Fibroblast of lung (primary cell): ENCODE measurements at regions not wholly inside any gene's neighbourhood (a gene's known extent, or its start where the extent isn't known, plus 50 kb on each side); places are given as distances from the start of the nearest gene placed in this dataset.
A peak's percentile ranks its signal among the peaks of the same experiment; 100 is the strongest.

ENCODE experiments used
- DNase-seq, 2 donors: peaks; one replicate each; pipeline versions ENCODE4 v3.0.0 to v3.0.0-alpha.2; 2010; ENCODE audit warnings: low read depth in 2 of 2
- H2AFZ ChIP-seq: 2 replicates; pipeline ENCODE4 v1.5.1; 2012; ENCODE audit warnings: low read length, control low read depth, inconsistent platforms
- H3K27ac ChIP-seq: 2 replicates; pipeline ENCODE4 v1.5.1; 2011; ENCODE audit warnings: low read length, control low read depth; ENCODE audit not compliant: insufficient read depth
- H3K27me3 ChIP-seq: 2 replicates; pipeline ENCODE4 v1.5.1; 2011; ENCODE audit warnings: mild to moderate bottlenecking, low read length; ENCODE audit not compliant: control insufficient read depth, insufficient read depth
- H3K36me3 ChIP-seq: 2 replicates; pipeline ENCODE4 v1.5.1; 2011; ENCODE audit warnings: low read length; ENCODE audit not compliant: control insufficient read depth, insufficient read depth
- H3K4me1 ChIP-seq: 2 replicates; pipeline ENCODE4 v1.5.1; 2011; ENCODE audit warnings: low read length; ENCODE audit not compliant: control insufficient read depth, insufficient read depth; ENCODE audit errors: extremely low read depth
- H3K4me2 ChIP-seq: 2 replicates; pipeline ENCODE4 v1.5.1; 2011; ENCODE audit warnings: low read length, control low read depth; ENCODE audit not compliant: insufficient read depth; ENCODE audit errors: extremely low read depth
- H3K4me3 ChIP-seq, 4 experiments: fragments of 200-600 bp in 1 of 4; sonication (generic) in 1 of 4; replicated peaks in 1 of 4; 2 replicates each; pipeline ENCODE4 v1.5.1; 2011 to 2016; ENCODE audit warnings: low read length in 4 of 4, low read depth in 3 of 4, mild to moderate bottlenecking in 3 of 4, control low read depth in 2 of 4, inconsistent platforms in 1 of 4, mixed read lengths in 1 of 4; ENCODE audit not compliant: insufficient read depth in 1 of 4; ENCODE audit errors: control extremely low read depth in 1 of 4
- H3K79me2 ChIP-seq: 2 replicates; pipeline ENCODE4 v1.5.1; 2012; ENCODE audit warnings: mild to moderate bottlenecking, low read length, inconsistent platforms; ENCODE audit not compliant: control insufficient read depth, insufficient read depth
- H3K9ac ChIP-seq: 2 replicates; pipeline ENCODE4 v1.5.1; 2011; ENCODE audit warnings: mild to moderate bottlenecking, low read length, control low read depth; ENCODE audit not compliant: insufficient read depth
- H3K9me3 ChIP-seq: 2 replicates; pipeline ENCODE4 v1.5.1; 2012; ENCODE audit warnings: low read depth, low read length; ENCODE audit not compliant: control insufficient read depth, insufficient read depth
- H4K20me1 ChIP-seq: 2 replicates; pipeline ENCODE4 v1.5.1; 2011; ENCODE audit warnings: low read length; ENCODE audit not compliant: control insufficient read depth, insufficient read depth; ENCODE audit errors: extremely low read depth
- CTCF ChIP-seq, 2 donors: IDR thresholded peaks in 1 of 2; conservative IDR thresholded peaks in 1 of 2; 1 replicate in 1 of 2; 2 replicates in 1 of 2; pipeline ENCODE4 v1.5.1; 2011 to 2012; ENCODE audit warnings: low read length in 2 of 2, control low read depth in 1 of 2, inconsistent platforms in 1 of 2, low read depth in 1 of 2, mild to moderate bottlenecking in 1 of 2
- EZH2 ChIP-seq: IDR thresholded peaks from 2 replicates; pipeline ENCODE4 v1.5.1; 2012; ENCODE audit warnings: low read length, control low read depth, mild to moderate bottlenecking; ENCODE audit errors: missing control alignments

DNA sequence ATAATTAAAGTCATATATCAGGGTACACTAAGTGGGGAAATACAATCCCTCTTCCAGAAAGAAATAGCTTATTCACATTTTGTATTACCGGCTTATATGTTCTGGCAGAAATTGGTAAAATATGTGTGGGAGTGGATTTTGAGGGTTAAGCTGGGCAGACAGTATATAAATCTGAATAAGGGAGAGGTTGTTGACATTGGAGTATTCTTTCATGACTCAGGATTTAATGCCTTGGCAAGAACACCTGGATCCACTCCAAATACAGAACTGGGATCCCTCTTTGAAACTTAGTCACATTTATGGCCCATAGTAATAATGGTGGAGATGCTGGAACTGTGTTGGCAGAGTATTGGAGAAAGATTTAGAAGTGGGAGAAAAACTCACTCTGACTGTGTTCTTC lies 54.3 kb upstream of the TET2 start:
- no peak overlapping the region for H3K27ac ChIP-seq
- no peaks in the 10 kb centered on the region for H3K9me3 ChIP-seq
- H3K4me1 ChIP-seq = peaks cover 4% of the 10 kb centered on the region
- DNase-seq = peak; percentile 90 to 93
- no peaks in the 10 kb centered on the region for H3K79me2 ChIP-seq
- no peaks in the 10 kb centered on the region for H3K36me3 ChIP-seq
- no peak overlapping the region for H2AFZ ChIP-seq
- no peaks in the 10 kb centered on the region for H4K20me1 ChIP-seq
- no peaks in the 10 kb centered on the region for H3K27me3 ChIP-seq
- TF ChIP-seq EZH2 = no peak
- no peak for TF ChIP-seq CTCF (conservative IDR thresholded peaks at IDR 0.05 in 1 of 2, IDR thresholded peaks at IDR 0.05 in 1 of 2; ENCODE audit: low read depth in 1 of 2, low read length in 2 of 2)
- no peak overlapping the region for H3K4me3 ChIP-seq
- no peak overlapping the region for H3K4me2 ChIP-seq
- no peak overlapping the region for H3K9ac ChIP-seq

GRCh38 chr4:105092768-105093167 lies 53.9 kb upstream of the TET2 start:
- Histone ChIP-seq H3K79me2 (no peaks in the 10 kb centered on the region), H2AFZ (no peak overlapping the region), H3K36me3 (no peaks in the 10 kb centered on the region), H3K27me3 (no peaks in the 10 kb centered on the region), H3K4me1 (peaks cover 4% of the 10 kb centered on the region), H4K20me1 (no peaks in the 10 kb centered on the region), H3K9ac (no peak overlapping the region), H3K9me3 (no peaks in the 10 kb centered on the region), H3K4me3 (no peak overlapping the region), H3K4me2 (no peak overlapping the region), H3K27ac (no peak overlapping the region)
- TF ChIP-seq CTCF (conservative IDR thresholded peaks at IDR 0.05 in 1 of 2, IDR thresholded peaks at IDR 0.05 in 1 of 2; ENCODE audit: low read depth in 1 of 2, low read length in 2 of 2) = no peak
- no peak for TF ChIP-seq EZH2
- peak in 1 of 2 donors; percentile 63 for DNase-seq

GRCh38 chr4:105093975-105094374 lies 52.7 kb upstream of the TET2 start:
- H2AFZ ChIP-seq = no peak overlapping the region
- TF ChIP-seq EZH2 (no peak), CTCF (conservative IDR thresholded peaks at IDR 0.05 in 1 of 2, IDR thresholded peaks at IDR 0.05 in 1 of 2; ENCODE audit: low read depth in 1 of 2, low read length in 2 of 2) (no peak)
- no peaks in the 10 kb centered on the region for H3K27me3 ChIP-seq
- H3K4me1 ChIP-seq = peaks cover 2% of the 10 kb centered on the region
- no peak overlapping the region for H3K9ac ChIP-seq
- H3K27ac ChIP-seq = no peak overlapping the region
- H3K9me3 ChIP-seq = no peaks in the 10 kb centered on the region
- no peaks in the 10 kb centered on the region for H4K20me1 ChIP-seq
- DNase-seq = no peak
- no peak overlapping the region for H3K4me3 ChIP-seq
- H3K79me2 ChIP-seq = no peaks in the 10 kb centered on the region
- H3K36me3 ChIP-seq = no peaks in the 10 kb centered on the region
- H3K4me2 ChIP-seq = no peak overlapping the region
